Stimulated activated CD8-positive, alpha-beta memory T cell treated with anti-CD3 and anti-CD28 coated beads, Interleukin-7, amount 100 ng/mL, for 48 hours (primary cell): ENCODE measurements at regions not wholly inside any gene's neighbourhood (a gene's known extent, or its start where the extent isn't known, plus 50 kb on each side); places are given as distances from the start of the nearest gene placed in this dataset.
"Not testable (repeated sequence)": the region's sequence is repeated elsewhere in the genome, so short reads cannot be mapped to it uniquely, and the experiment has no call there.

ENCODE experiments used
- DNase-seq, 2 donors: peaks; one replicate each; pipeline ENCODE4 v3.0.0-alpha.2; 2020; ENCODE audit warnings: low read depth in 1 of 2; ENCODE audit errors: extremely low read depth in 1 of 2

DNA sequence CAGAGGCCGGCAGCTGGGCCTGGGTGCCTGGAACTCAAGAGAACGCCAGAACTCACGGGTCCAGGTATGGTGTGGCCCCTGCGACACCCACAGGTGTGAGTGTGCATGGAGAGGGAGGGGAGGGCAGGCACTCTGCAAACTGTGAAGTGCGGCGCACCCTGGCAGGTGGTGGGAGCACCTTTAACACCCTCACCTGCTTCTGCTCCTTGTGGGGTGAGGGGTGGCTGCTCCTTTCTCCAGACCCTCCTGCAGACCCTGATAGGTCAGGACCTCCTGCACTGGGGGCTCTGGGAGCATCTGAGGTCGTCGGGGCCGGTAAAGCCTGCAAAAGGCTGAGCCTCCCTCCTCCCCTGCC is 324.7 kb upstream of the SFSWAP start:
- no peak for DNase-seq

- no peak for DNase-seq
Measured at GRCh38 chr12:131386781-131387180, 324.1 kb upstream of the SFSWAP start.

GRCh38 chr12:131387281-131388163 is 323.4 kb upstream of the SFSWAP start:
- DNase-seq, result no peak

- DNase-seq, result not testable (repeated sequence)
Measured at GRCh38 chr12:131388164-131389053, 322.5 kb upstream of the SFSWAP start.

DNA sequence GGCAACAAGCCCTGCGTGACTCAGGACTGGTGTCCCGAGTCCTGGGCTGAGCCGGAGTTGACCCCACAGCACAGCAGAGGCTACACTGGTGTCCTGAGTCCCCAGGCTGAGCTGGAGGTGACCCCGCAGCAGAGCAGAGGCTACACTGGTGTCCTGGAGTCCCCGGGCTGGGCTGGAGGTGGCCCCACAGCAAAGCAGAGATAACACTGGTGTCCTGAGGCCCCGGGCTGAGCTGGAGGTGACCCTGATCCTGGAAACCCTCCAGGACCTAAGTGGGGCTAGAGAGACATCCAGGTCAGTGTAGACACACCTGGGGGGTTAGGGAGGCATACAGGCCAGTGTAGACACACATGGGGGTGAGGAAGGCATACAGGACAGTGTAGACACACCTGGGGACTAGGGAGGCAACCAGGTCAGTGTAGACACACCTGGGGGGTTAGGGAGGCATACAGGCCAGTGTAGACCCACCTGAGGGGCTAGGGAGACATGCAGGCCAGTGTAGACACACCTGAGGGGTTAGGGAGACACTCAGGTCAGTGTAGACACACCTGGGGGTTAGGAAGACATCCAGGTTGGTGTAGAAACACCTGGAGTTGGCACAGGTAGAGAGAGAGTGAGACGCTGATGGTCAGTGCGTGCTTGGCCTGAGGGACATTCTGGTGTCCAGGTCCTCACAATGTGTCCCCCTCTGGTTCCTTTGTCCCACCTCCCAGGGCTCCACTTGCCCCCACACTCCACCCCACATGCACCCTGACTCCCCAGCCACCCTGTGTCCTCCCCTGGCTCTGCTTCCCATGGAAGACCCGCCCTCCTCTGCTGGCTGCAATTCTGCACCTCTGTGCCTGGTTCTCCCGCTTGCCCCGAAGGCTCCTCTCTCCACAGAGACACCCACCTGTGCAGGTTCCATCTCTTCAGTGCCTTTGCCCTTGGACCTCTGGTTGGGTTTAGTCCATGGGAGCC is 321.6 kb upstream of the SFSWAP start:
- DNase-seq, result no peak

GRCh38 chr12:131390412-131391334 is 320.2 kb upstream of the SFSWAP start:
- DNase-seq, result no peak

GRCh38 chr12:131391399-131391798 is 319.5 kb upstream of the SFSWAP start:
- no peak for DNase-seq

DNA sequence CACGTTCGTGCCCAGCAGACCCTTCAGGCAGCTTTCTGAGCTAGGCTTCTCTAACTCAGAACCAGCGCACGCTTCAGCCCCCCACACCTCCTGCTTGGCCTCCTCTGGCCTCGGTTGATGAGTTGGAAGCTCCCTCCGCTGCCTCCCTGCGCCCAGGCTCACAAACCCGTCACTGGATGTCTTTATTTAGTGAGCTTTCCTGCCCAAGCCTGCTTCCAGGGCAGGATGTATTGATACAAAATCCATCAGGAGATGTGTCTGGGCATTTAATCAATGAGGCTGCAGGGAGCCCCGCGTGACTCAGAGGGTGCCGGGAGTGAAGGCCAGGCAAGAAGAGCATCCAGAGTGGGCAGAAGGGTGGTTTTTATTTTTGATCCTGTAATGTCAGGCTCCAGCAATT is 316.1 kb upstream of the SFSWAP start:
- not testable (repeated sequence) for DNase-seq

DNA sequence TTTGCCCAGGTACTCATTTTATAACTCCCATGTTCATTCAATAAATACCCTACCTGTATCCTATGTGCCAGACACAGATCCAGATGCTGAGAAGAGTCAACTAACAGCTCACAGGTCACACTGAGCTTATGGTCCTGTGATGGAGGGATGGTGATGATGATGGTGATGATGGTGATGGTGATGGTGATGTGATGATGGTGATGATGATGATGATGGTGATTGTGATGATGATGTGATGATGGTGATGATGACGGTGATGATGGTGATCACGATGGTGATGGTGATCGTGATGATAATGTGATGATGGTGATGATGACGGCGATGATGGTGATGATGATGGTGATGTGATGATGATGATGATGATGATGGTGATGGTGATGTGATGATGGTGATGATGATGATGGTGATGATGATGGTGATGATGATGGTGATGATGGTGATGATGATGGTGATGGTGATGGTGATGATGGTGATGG is 315.6 kb upstream of the SFSWAP start:
- not testable (repeated sequence) for DNase-seq

GRCh38 chr12:131395971-131396573 is 314.8 kb upstream of the SFSWAP start:
- no peak for DNase-seq

DNA sequence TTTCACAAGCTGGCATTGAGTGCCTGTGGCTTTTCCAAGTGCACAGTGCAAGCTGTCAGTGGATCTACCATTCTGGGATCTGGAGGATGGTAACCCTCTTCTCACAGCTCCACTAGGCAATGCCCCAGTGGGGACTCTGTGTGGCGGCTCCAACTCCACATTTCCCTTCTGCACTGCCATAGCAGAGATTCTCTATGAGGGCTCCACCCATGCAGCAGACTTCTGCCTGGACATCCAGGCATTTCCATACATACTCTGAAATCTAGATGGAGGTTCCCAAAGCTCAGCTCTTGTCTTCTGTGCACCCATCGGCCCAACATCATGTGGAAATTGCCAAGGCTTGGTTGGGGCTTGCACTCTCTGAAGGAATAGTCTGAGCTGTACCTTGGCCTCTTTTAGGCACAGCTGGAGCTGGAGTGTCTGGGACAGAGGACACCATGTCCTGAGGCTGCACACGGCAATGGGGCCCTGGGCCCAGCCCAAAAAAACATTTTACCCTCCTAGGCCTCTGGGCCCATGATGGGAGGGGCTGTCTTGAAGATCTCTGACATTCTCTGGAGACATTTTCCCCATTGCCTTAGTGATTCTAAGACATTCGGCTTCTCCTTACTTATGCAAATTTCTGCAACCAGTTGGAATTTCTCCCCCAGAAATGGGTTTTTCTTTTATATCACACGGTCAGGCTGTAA is 313.3 kb upstream of the SFSWAP start:
- no peak for DNase-seq

- no peak for DNase-seq
Measured at GRCh38 chr12:131399000-131399399, 311.9 kb upstream of the SFSWAP start.

GRCh38 chr12:131400668-131401294 is 310.1 kb upstream of the SFSWAP start:
- DNase-seq, result not testable (repeated sequence)

- not testable (repeated sequence) for DNase-seq
Measured at GRCh38 chr12:131401907-131402633, 308.8 kb upstream of the SFSWAP start.

GRCh38 chr12:131402781-131403396 is 308.0 kb upstream of the SFSWAP start:
- DNase-seq, result no peak

DNA sequence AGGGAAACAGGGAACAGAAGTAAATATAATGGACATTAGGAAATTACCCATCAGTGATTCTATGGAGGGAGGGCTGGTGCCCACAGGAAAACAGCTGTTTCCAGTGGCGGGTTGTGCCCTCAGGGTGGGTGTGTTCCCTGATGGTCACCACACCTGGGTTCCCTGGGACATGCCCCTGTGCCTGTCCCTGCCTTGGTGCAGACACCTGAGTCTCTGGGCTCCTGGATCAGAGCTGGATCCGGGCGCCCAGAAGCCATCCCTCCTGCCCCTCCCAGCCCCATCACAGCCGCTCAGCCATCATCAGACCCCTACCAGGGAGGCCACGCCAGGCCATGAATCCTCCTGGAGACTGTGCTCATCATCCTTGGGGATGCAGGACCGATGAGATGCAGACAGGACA is 307.2 kb upstream of the SFSWAP start:
- no peak for DNase-seq

DNA sequence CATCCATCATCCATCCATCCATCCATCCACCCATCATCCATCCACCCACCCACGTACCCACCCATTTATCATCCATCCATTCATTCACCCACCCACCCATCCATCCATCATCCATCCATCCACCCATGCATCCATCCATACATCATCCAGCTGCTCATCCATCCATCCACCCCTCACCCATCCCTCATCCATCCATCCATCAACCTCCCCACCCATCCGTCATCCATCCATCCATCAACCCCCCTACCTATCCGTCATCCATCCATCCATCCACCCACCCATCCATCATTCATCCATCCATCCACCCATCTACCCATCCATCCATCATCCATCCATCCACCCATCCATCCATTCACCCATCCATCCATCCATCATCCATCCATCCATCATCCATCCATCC is 306.2 kb upstream of the SFSWAP start:
- DNase-seq, result no peak
